ENCODE measurements at regions not wholly inside any gene's neighbourhood (a gene's known extent, or its start where the extent isn't known, plus 50 kb on each side); places are given as distances from the start of the nearest gene placed in this dataset.

GRCh38 chr5:159752622-159753275, 163.5 kb upstream of the ADRA1B start:
- H3K4me2 ChIP-seq (ENCODE audit: low read length): no peak overlapping the region
- H2BK5ac ChIP-seq (ENCODE audit: low read length): no peak overlapping the region
- no CpG with 5 or more reads among the region's 7 CpGs for WGBS (ENCODE audit: extremely low coverage, insufficient coverage, low lambda C conversion rate)
- no peak overlapping the region for H4K5ac ChIP-seq (ENCODE audit: low read length)
- H3K79me1 ChIP-seq (ENCODE audit: low read length): no peaks in the 10 kb centered on the region
- H3K36me3 ChIP-seq (ENCODE audit: control insufficient read depth, insufficient read depth, low read length): no peaks in the 10 kb centered on the region
- H2AK5ac ChIP-seq (ENCODE audit: low read length): no peak overlapping the region
- no peak overlapping the region for H3K18ac ChIP-seq (ENCODE audit: low read length)
- no peak overlapping the region for H3K27ac ChIP-seq (ENCODE audit: low read depth, low read length)
- no peaks in the 10 kb centered on the region for H3K79me2 ChIP-seq (ENCODE audit: control insufficient read depth, insufficient read depth, low read length)
- DNase-seq: no peak
- H2BK15ac ChIP-seq (replicated peaks; ENCODE audit: low read depth): no peak overlapping the region
- no peak overlapping the region for H2BK120ac ChIP-seq (ENCODE audit: low read depth, low read length)
- H3K23ac ChIP-seq (ENCODE audit: low read length): no peak overlapping the region
- H3K27me3 ChIP-seq (ENCODE audit: insufficient read depth, low read length, poor library complexity): no peaks in the 10 kb centered on the region
- no peak overlapping the region for H3K9ac ChIP-seq (ENCODE audit: low read length)
- no peak overlapping the region for H4K8ac ChIP-seq (ENCODE audit: low read depth, low read length)
- H3K4me1 ChIP-seq (ENCODE audit: control insufficient read depth, low read depth, low read length): no peaks in the 10 kb centered on the region
- H3K4me3 ChIP-seq (ENCODE audit: low read length): no peak overlapping the region
- no peak overlapping the region for H3K56ac ChIP-seq (ENCODE audit: low read length)
- no peak overlapping the region for H3K4ac ChIP-seq (ENCODE audit: low read depth, low read length)

GRCh38 chr5:159758189-159758588, 158.1 kb upstream of the ADRA1B start:
- Histone ChIP-seq H4K8ac (ENCODE audit: low read depth, low read length) (no peak overlapping the region), H3K4me1 (ENCODE audit: control insufficient read depth, low read depth, low read length) (no peaks in the 10 kb centered on the region), H4K5ac (ENCODE audit: low read length) (no peak overlapping the region), H3K4me3 (ENCODE audit: low read length) (no peak overlapping the region), H3K9ac (ENCODE audit: low read length) (no peak overlapping the region), H3K4me2 (ENCODE audit: low read length) (no peak overlapping the region), H3K18ac (ENCODE audit: low read length) (no peak overlapping the region), H2BK120ac (ENCODE audit: low read depth, low read length) (no peak overlapping the region), H3K27ac (ENCODE audit: low read depth, low read length) (no peak overlapping the region), H3K79me2 (ENCODE audit: control insufficient read depth, insufficient read depth, low read length) (no peaks in the 10 kb centered on the region), H3K4ac (ENCODE audit: low read depth, low read length) (no peak overlapping the region), H2AK5ac (ENCODE audit: low read length) (no peak overlapping the region), H3K79me1 (ENCODE audit: low read length) (no peaks in the 10 kb centered on the region), H2BK5ac (ENCODE audit: low read length) (no peak overlapping the region), H3K56ac (ENCODE audit: low read length) (no peak overlapping the region), H3K27me3 (ENCODE audit: insufficient read depth, low read length, poor library complexity) (no peaks in the 10 kb centered on the region), H3K36me3 (ENCODE audit: control insufficient read depth, insufficient read depth, low read length) (no peaks in the 10 kb centered on the region), H3K23ac (ENCODE audit: low read length) (no peak overlapping the region), H2BK15ac (replicated peaks; ENCODE audit: low read depth) (no peak overlapping the region)
- no CpG with 5 or more reads among the region's 4 CpGs for WGBS (ENCODE audit: extremely low coverage, insufficient coverage, low lambda C conversion rate)
- no peak for DNase-seq

GRCh38 chr5:159759791-159760290, 156.4 kb upstream of the ADRA1B start:
- no peak overlapping the region for H4K8ac ChIP-seq (ENCODE audit: low read depth, low read length)
- no peak overlapping the region for H3K4me2 ChIP-seq (ENCODE audit: low read length)
- H3K79me1 ChIP-seq (ENCODE audit: low read length): no peaks in the 10 kb centered on the region
- no peak overlapping the region for H3K4ac ChIP-seq (ENCODE audit: low read depth, low read length)
- H2BK120ac ChIP-seq (ENCODE audit: low read depth, low read length): no peak overlapping the region
- H3K27ac ChIP-seq (ENCODE audit: low read depth, low read length): no peak overlapping the region
- H4K5ac ChIP-seq (ENCODE audit: low read length): no peak overlapping the region
- no peaks in the 10 kb centered on the region for H3K79me2 ChIP-seq (ENCODE audit: control insufficient read depth, insufficient read depth, low read length)
- H3K27me3 ChIP-seq (ENCODE audit: insufficient read depth, low read length, poor library complexity): no peaks in the 10 kb centered on the region
- H3K18ac ChIP-seq (ENCODE audit: low read length): no peak overlapping the region
- H3K23ac ChIP-seq (ENCODE audit: low read length): no peak overlapping the region
- H3K4me3 ChIP-seq (ENCODE audit: low read length): no peak overlapping the region
- no CpG with 5 or more reads among the region's 4 CpGs for WGBS (ENCODE audit: extremely low coverage, insufficient coverage, low lambda C conversion rate)
- H3K56ac ChIP-seq (ENCODE audit: low read length): no peak overlapping the region
- DNase-seq: no peak
- no peak overlapping the region for H3K9ac ChIP-seq (ENCODE audit: low read length)
- H3K36me3 ChIP-seq (ENCODE audit: control insufficient read depth, insufficient read depth, low read length): no peaks in the 10 kb centered on the region
- no peaks in the 10 kb centered on the region for H3K4me1 ChIP-seq (ENCODE audit: control insufficient read depth, low read depth, low read length)
- no peak overlapping the region for H2AK5ac ChIP-seq (ENCODE audit: low read length)
- H2BK5ac ChIP-seq (ENCODE audit: low read length): no peak overlapping the region
- no peak overlapping the region for H2BK15ac ChIP-seq (replicated peaks; ENCODE audit: low read depth)

- no peak for DNase-seq
- Histone ChIP-seq H3K4me1 (ENCODE audit: control insufficient read depth, low read depth, low read length) (no peaks in the 10 kb centered on the region), H3K27me3 (ENCODE audit: insufficient read depth, low read length, poor library complexity) (no peaks in the 10 kb centered on the region), H3K9ac (ENCODE audit: low read length) (no peak overlapping the region), H2BK120ac (ENCODE audit: low read depth, low read length) (no peak overlapping the region), H3K18ac (ENCODE audit: low read length) (no peak overlapping the region), H4K5ac (ENCODE audit: low read length) (no peak overlapping the region), H3K4me2 (ENCODE audit: low read length) (no peak overlapping the region), H3K79me2 (ENCODE audit: control insufficient read depth, insufficient read depth, low read length) (no peaks in the 10 kb centered on the region), H3K27ac (ENCODE audit: low read depth, low read length) (no peak overlapping the region), H3K36me3 (ENCODE audit: control insufficient read depth, insufficient read depth, low read length) (no peaks in the 10 kb centered on the region), H2BK5ac (ENCODE audit: low read length) (no peak overlapping the region), H3K56ac (ENCODE audit: low read length) (no peak overlapping the region), H3K79me1 (ENCODE audit: low read length) (no peaks in the 10 kb centered on the region), H3K4ac (ENCODE audit: low read depth, low read length) (no peak overlapping the region), H3K4me3 (ENCODE audit: low read length) (no peak overlapping the region), H2BK15ac (replicated peaks; ENCODE audit: low read depth) (no peak overlapping the region), H2AK5ac (ENCODE audit: low read length) (no peak overlapping the region), H4K8ac (ENCODE audit: low read depth, low read length) (no peak overlapping the region), H3K23ac (ENCODE audit: low read length) (no peak overlapping the region)
- no CpG with 5 or more reads among the region's 2 CpGs for WGBS (ENCODE audit: extremely low coverage, insufficient coverage, low lambda C conversion rate)
Measured at GRCh38 chr5:159762921-159763320, 153.4 kb upstream of the ADRA1B start.

GRCh38 chr5:159763562-159763961, 152.7 kb upstream of the ADRA1B start:
- Histone ChIP-seq H4K8ac (ENCODE audit: low read depth, low read length) (no peak overlapping the region), H3K4me2 (ENCODE audit: low read length) (no peak overlapping the region), H2AK5ac (ENCODE audit: low read length) (no peak overlapping the region), H2BK15ac (replicated peaks; ENCODE audit: low read depth) (no peak overlapping the region), H2BK120ac (ENCODE audit: low read depth, low read length) (no peak overlapping the region), H3K36me3 (ENCODE audit: control insufficient read depth, insufficient read depth, low read length) (no peaks in the 10 kb centered on the region), H4K5ac (ENCODE audit: low read length) (no peak overlapping the region), H3K18ac (ENCODE audit: low read length) (no peak overlapping the region), H3K4ac (ENCODE audit: low read depth, low read length) (no peak overlapping the region), H2BK5ac (ENCODE audit: low read length) (no peak overlapping the region), H3K27me3 (ENCODE audit: insufficient read depth, low read length, poor library complexity) (no peaks in the 10 kb centered on the region), H3K23ac (ENCODE audit: low read length) (no peak overlapping the region), H3K4me1 (ENCODE audit: control insufficient read depth, low read depth, low read length) (no peaks in the 10 kb centered on the region), H3K79me1 (ENCODE audit: low read length) (no peaks in the 10 kb centered on the region), H3K4me3 (ENCODE audit: low read length) (no peak overlapping the region), H3K9ac (ENCODE audit: low read length) (no peak overlapping the region), H3K56ac (ENCODE audit: low read length) (no peak overlapping the region), H3K27ac (ENCODE audit: low read depth, low read length) (no peak overlapping the region), H3K79me2 (ENCODE audit: control insufficient read depth, insufficient read depth, low read length) (no peaks in the 10 kb centered on the region)
- DNase-seq: no peak
- WGBS (ENCODE audit: extremely low coverage, insufficient coverage, low lambda C conversion rate): no CpG with 5 or more reads among the region's 9 CpGs
